Smooth muscle cell (in vitro differentiated cells): ENCODE measurements at regions not wholly inside any gene's neighbourhood (a gene's known extent, or its start where the extent isn't known, plus 50 kb on each side); places are given as distances from the start of the nearest gene placed in this dataset.

ENCODE experiments used
- DNase-seq: peaks from one replicate; lab custom pipeline; 2025; ENCODE audit not compliant: unreplicated experiment; lab: John Stamatoyannopoulos, UW
- H2AFZ ChIP-seq: fragments of 200-600 bp; sonication (generic); 2 replicates; pipeline ENCODE4 v1.6.0; 2016; ENCODE audit warnings: antibody characterized with exemption, low read depth, mild to moderate bottlenecking
- H3F3A ChIP-seq: fragments of 200-600 bp; sonication (generic); 2 replicates; pipeline ENCODE4 v1.6.0; 2017; ENCODE audit warnings: antibody characterized with exemption, low read depth
- H3K27ac ChIP-seq: fragments of 200-600 bp; sonication (generic); 2 replicates; pipeline ENCODE4 v1.5.1; 2016; ENCODE audit warnings: low read depth, mild to moderate bottlenecking
- H3K27me3 ChIP-seq: fragments of 200-600 bp; sonication (generic); 2 replicates; pipeline ENCODE4 v1.6.1; 2016; ENCODE audit warnings: low read depth, mild to moderate bottlenecking
- H3K36me3 ChIP-seq: fragments of 200-600 bp; sonication (generic); 2 replicates; pipeline ENCODE4 v1.5.1; 2016; ENCODE audit warnings: low read depth
- H3K4me1 ChIP-seq: fragments of 200-600 bp; sonication (generic); 2 replicates; pipeline ENCODE4 v1.5.1; 2016; ENCODE audit warnings: low read depth
- H3K4me2 ChIP-seq: fragments of 200-600 bp; sonication (generic); 2 replicates; pipeline ENCODE4 v1.6.0; 2016; ENCODE audit warnings: mild to moderate bottlenecking
- H3K4me3 ChIP-seq: fragments of 200-600 bp; sonication (generic); 2 replicates; pipeline ENCODE4 v1.5.1; 2016; ENCODE audit warnings: mild to moderate bottlenecking
- H3K79me2 ChIP-seq: fragments of 200-600 bp; sonication (generic); 2 replicates; pipeline ENCODE4 v1.6.0; 2016; ENCODE audit warnings: low read depth, mild to moderate bottlenecking
- H3K9ac ChIP-seq: fragments of 200-600 bp; sonication (generic); 2 replicates; pipeline ENCODE4 v1.6.0; 2016; ENCODE audit warnings: low read depth
- H3K9me3 ChIP-seq: fragments of 200-600 bp; sonication (generic); replicated peaks from 2 replicates; pipeline ENCODE4 v1.5.1; 2016; ENCODE audit warnings: low read depth
- H4K20me1 ChIP-seq: fragments of 200-600 bp; sonication (generic); 2 replicates; pipeline ENCODE4 v1.6.0; 2016; ENCODE audit warnings: low read depth
- WGBS: methylation state at CpG from one replicate; pipeline ENCODE4 v1.1.7; 2016; ENCODE audit warnings: low lambda C conversion rate; 5-methylcytosine and 5-hydroxymethylcytosine counted together
- TF ChIP-seq, protein P1 (sequence below): fragments of 200-600 bp; sonication (generic); IDR thresholded peaks from 2 replicates; pipeline ENCODE4 v1.5.1; 2017; ENCODE audit warnings: borderline replicate concordance, mild to moderate bottlenecking, antibody characterized with exemption; ENCODE audit not compliant: insufficient read depth, poor library complexity, severe bottlenecking

- WGBS: 100% methylated on average over 4 of the region's 4 CpGs
- TF ChIP-seq, protein P1, sequence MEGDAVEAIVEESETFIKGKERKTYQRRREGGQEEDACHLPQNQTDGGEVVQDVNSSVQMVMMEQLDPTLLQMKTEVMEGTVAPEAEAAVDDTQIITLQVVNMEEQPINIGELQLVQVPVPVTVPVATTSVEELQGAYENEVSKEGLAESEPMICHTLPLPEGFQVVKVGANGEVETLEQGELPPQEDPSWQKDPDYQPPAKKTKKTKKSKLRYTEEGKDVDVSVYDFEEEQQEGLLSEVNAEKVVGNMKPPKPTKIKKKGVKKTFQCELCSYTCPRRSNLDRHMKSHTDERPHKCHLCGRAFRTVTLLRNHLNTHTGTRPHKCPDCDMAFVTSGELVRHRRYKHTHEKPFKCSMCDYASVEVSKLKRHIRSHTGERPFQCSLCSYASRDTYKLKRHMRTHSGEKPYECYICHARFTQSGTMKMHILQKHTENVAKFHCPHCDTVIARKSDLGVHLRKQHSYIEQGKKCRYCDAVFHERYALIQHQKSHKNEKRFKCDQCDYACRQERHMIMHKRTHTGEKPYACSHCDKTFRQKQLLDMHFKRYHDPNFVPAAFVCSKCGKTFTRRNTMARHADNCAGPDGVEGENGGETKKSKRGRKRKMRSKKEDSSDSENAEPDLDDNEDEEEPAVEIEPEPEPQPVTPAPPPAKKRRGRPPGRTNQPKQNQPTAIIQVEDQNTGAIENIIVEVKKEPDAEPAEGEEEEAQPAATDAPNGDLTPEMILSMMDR: no peak
These were observed 53.2 kb upstream of the MTNR1B start for GRCh38 chr11:92916299-92916698.

DNA sequence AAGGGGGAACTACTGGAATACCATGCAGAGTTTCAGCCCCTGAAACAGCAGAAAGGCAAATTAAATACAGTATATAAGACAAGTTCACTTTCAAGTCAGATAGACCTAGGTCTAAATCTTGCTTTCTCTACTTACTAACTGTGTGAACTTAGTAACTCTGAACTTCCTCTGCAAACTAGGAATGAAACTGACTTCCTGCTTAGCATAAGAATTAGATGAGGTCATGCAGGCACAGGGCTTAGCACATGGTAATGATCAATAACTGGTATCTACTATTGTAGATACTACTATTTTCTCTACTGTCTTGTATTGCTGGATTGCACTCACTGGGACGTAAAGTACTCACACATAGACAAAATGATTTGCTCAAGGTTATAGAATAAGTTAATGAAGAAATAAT, 51.5 kb upstream of the MTNR1B start:
- Histone ChIP-seq H3F3A (no peaks in the 10 kb centered on the region), H3K79me2 (no peaks in the 10 kb centered on the region), H3K27ac (no peak overlapping the region), H3K9ac (no peak overlapping the region), H3K4me1 (no peaks in the 10 kb centered on the region), H2AFZ (no peak overlapping the region), H3K4me2 (no peak overlapping the region), H3K27me3 (no peaks in the 10 kb centered on the region), H3K36me3 (no peaks in the 10 kb centered on the region), H4K20me1 (no peaks in the 10 kb centered on the region), H3K9me3 (no peaks in the 10 kb centered on the region), H3K4me3 (no peak overlapping the region)
- 73% methylated on average over 1 of the region's 1 CpG for WGBS
- no peak for DNase-seq
- TF ChIP-seq, protein P1: no peak

More at GRCh38 chr11:92916299-92916698, 53.2 kb upstream of the MTNR1B start:
- Histone ChIP-seq H2AFZ (no peak overlapping the region), H3K27ac (no peak overlapping the region), H3K9ac (no peak overlapping the region), H3F3A (no peaks in the 10 kb centered on the region), H3K4me2 (no peak overlapping the region), H3K4me3 (no peak overlapping the region), H3K79me2 (no peaks in the 10 kb centered on the region), H3K9me3 (no peaks in the 10 kb centered on the region), H3K27me3 (peaks cover 4% of the 10 kb centered on the region), H3K36me3 (no peaks in the 10 kb centered on the region), H4K20me1 (no peaks in the 10 kb centered on the region), H3K4me1 (no peaks in the 10 kb centered on the region)
- no peak for DNase-seq

DNA sequence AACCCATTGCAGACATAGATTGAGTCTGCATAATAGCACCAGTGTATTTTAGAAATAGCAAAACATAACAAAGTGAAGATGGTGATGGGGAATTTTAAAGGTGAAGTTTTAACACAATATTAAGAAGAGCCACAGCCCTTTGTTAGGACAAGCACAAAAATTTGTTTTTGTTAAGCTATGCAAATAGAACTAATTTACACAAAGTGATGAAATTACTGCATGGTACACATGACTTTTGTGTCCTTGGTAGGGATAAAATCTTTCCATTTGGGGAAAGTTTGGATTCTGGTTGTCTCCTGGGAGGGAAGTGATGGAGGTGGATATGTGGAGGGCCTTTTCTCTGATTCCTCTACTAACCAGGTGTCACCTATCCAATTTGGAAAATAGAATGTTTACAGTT, 50.4 kb upstream of the MTNR1B start:
- Histone ChIP-seq H3K4me3 (no peak overlapping the region), H3K4me2 (no peak overlapping the region), H3K36me3 (no peaks in the 10 kb centered on the region), H3K4me1 (no peaks in the 10 kb centered on the region), H3K27ac (no peak overlapping the region), H3F3A (no peaks in the 10 kb centered on the region), H2AFZ (no peak overlapping the region), H3K79me2 (no peaks in the 10 kb centered on the region), H3K9me3 (no peaks in the 10 kb centered on the region), H3K27me3 (no peaks in the 10 kb centered on the region), H3K9ac (no peak overlapping the region), H4K20me1 (no peaks in the 10 kb centered on the region)
- TF ChIP-seq, protein P1: no peak
- no peak for DNase-seq
